Keratinocyte (primary cell): ENCODE measurements at regions not wholly inside any gene's neighbourhood (a gene's known extent, or its start where the extent isn't known, plus 50 kb on each side); places are given as distances from the start of the nearest gene placed in this dataset.

Source experiments
- DNase-seq: peaks from one replicate; pipeline ENCODE4 v3.0.0-alpha.2; 2011; ENCODE audit warnings: low read depth, missing footprints, low spot score
- FAIRE-seq: peaks from 2 replicates; lab custom pipeline; 2011; peaks lifted over from hg19 to GRCh38; lab: Jason Lieb, UNC
- H2AFZ ChIP-seq: 2 replicates; pipeline ENCODE4 v1.6.0; 2012; ENCODE audit warnings: low read length, control low read depth, inconsistent platforms; ENCODE audit not compliant: control insufficient read depth
- H3K27ac ChIP-seq: 2 replicates; pipeline ENCODE4 v1.5.1; 2011; ENCODE audit warnings: low read length; ENCODE audit not compliant: control insufficient read depth, insufficient read depth
- H3K27me3 ChIP-seq: 3 replicates; pipeline ENCODE4 v1.6.0; 2011; ENCODE audit warnings: low read length; ENCODE audit not compliant: control insufficient read depth, insufficient read depth; ENCODE audit errors: extremely low read depth
- H3K36me3 ChIP-seq, 2 experiments: 2 replicates in 1 of 2; 3 replicates in 1 of 2; pipeline ENCODE4 v1.5.1; 2011; ENCODE audit warnings: low read length in 2 of 2, mild to moderate bottlenecking in 1 of 2; ENCODE audit not compliant: control insufficient read depth in 2 of 2, insufficient read depth in 2 of 2; ENCODE audit errors: extremely low read depth in 1 of 2
- H3K4me1 ChIP-seq: 3 replicates; pipeline ENCODE4 v1.5.1; 2011; ENCODE audit warnings: low read length; ENCODE audit not compliant: control insufficient read depth, insufficient read depth; ENCODE audit errors: extremely low read depth
- H3K4me2 ChIP-seq: 3 replicates; pipeline ENCODE4 v1.6.0; 2011; ENCODE audit warnings: low read depth, low read length; ENCODE audit not compliant: control insufficient read depth, insufficient read depth; ENCODE audit errors: extremely low read depth
- H3K4me3 ChIP-seq, 3 experiments: fragments of 200-600 bp in 1 of 3; sonication (generic) in 1 of 3; 2 replicates in 2 of 3; 3 replicates in 1 of 3; pipeline ENCODE4 v1.5.1; 2011 to 2016; ENCODE audit warnings: low read length in 3 of 3, mild to moderate bottlenecking in 3 of 3, control low read depth in 2 of 3, inconsistent platforms in 1 of 3, low read depth in 1 of 3, mixed read lengths in 1 of 3, mixed run types in 1 of 3, moderate library complexity in 1 of 3; ENCODE audit not compliant: control insufficient read depth in 2 of 3, insufficient read depth in 2 of 3; ENCODE audit errors: extremely low read depth in 1 of 3
- H3K79me2 ChIP-seq: 2 replicates; pipeline ENCODE4 v1.6.0; 2012; ENCODE audit warnings: low read length; ENCODE audit not compliant: control insufficient read depth, insufficient read depth
- H3K9ac ChIP-seq: 3 replicates; pipeline ENCODE4 v1.6.0; 2011; ENCODE audit warnings: low read length; ENCODE audit not compliant: control insufficient read depth, insufficient read depth; ENCODE audit errors: extremely low read depth
- H3K9me1 ChIP-seq: 3 replicates; pipeline ENCODE4 v1.6.0; 2011; ENCODE audit warnings: low read length; ENCODE audit not compliant: control insufficient read depth, insufficient read depth; ENCODE audit errors: extremely low read depth
- H3K9me3 ChIP-seq: 2 replicates; pipeline ENCODE4 v1.5.1; 2012; ENCODE audit warnings: low read depth, low read length; ENCODE audit not compliant: control insufficient read depth
- H4K20me1 ChIP-seq: 3 replicates; pipeline ENCODE4 v1.6.0; 2011; ENCODE audit warnings: low read length; ENCODE audit not compliant: control insufficient read depth, insufficient read depth; ENCODE audit errors: extremely low read depth
- CTCF ChIP-seq, 3 experiments: IDR thresholded peaks in 1 of 3; conservative IDR thresholded peaks in 1 of 3; optimal IDR thresholded peaks in 1 of 3; 2 replicates in 2 of 3; 3 replicates in 1 of 3; pipeline versions ENCODE3 to v1.5.1; 2011; ENCODE audit warnings: low read length in 3 of 3, mild to moderate bottlenecking in 3 of 3, moderate library complexity in 2 of 3, control low read depth in 1 of 3, inconsistent platforms in 1 of 3; ENCODE audit not compliant: insufficient read depth in 2 of 3; ENCODE audit errors: extremely low read depth in 1 of 3
- EZH2 ChIP-seq: IDR thresholded peaks from one replicate; pipeline ENCODE4 v1.6.1; 2012; ENCODE audit warnings: inconsistent platforms, mild to moderate bottlenecking, low read length, moderate library complexity
- dilution Hi-C: fragments of 300-500 bp; cut with MboI; formaldehyde crosslinking; loops from one replicate; pipeline ENCODE4 v1.7.0; 2020; ENCODE audit warnings: low sequenced_read_pairs; ENCODE audit not compliant: extremely low pct_ligation_motif_present

GRCh38 chr10:36171556-36171952 lies 529.5 kb upstream of the FZD8 start:
- no peak for FAIRE-seq
- H3K27ac ChIP-seq = no peak overlapping the region

GRCh38 chr10:36170943-36171501 lies 528.9 kb upstream of the FZD8 start:
- Histone ChIP-seq H3K9me1 (no peaks in the 10 kb centered on the region), H3K79me2 (no peaks in the 10 kb centered on the region), H3K4me1 (no peaks in the 10 kb centered on the region), H2AFZ (no peak overlapping the region), H3K9ac (no peak overlapping the region), H3K9me3 (no peaks in the 10 kb centered on the region), H3K4me3 (no peak overlapping the region), H3K27ac (no peak overlapping the region), H3K4me2 (no peak overlapping the region), H4K20me1 (no peaks in the 10 kb centered on the region), H3K36me3 (no peaks in the 10 kb centered on the region), H3K27me3 (no peaks in the 10 kb centered on the region)
- FAIRE-seq = no peak
- TF ChIP-seq CTCF (optimal IDR thresholded peaks at IDR 0.05 in 1 of 3, IDR thresholded peaks at IDR 0.05 in 1 of 3, conservative IDR thresholded peaks at IDR 0.05 in 1 of 3; ENCODE audit: extremely low read depth in 1 of 3, insufficient read depth in 2 of 3, low read length in 3 of 3) (no peak), EZH2 (no peak)
- dilution Hi-C loops = no loop called here
- no peak for DNase-seq

More at GRCh38 chr10:36171556-36171952, 529.5 kb upstream of the FZD8 start:
- H3K27me3 ChIP-seq = no peaks in the 10 kb centered on the region
- no peak overlapping the region for H2AFZ ChIP-seq
- TF ChIP-seq CTCF (optimal IDR thresholded peaks at IDR 0.05 in 1 of 3, IDR thresholded peaks at IDR 0.05 in 1 of 3, conservative IDR thresholded peaks at IDR 0.05 in 1 of 3; ENCODE audit: extremely low read depth in 1 of 3, insufficient read depth in 2 of 3, low read length in 3 of 3) (no peak), EZH2 (no peak)
- dilution Hi-C loops = no loop called here
- H3K9me3 ChIP-seq = no peaks in the 10 kb centered on the region
- H3K9me1 ChIP-seq = no peaks in the 10 kb centered on the region
- H4K20me1 ChIP-seq = no peaks in the 10 kb centered on the region
- no peak overlapping the region for H3K9ac ChIP-seq
- no peak overlapping the region for H3K4me2 ChIP-seq
- H3K79me2 ChIP-seq = no peaks in the 10 kb centered on the region
- H3K36me3 ChIP-seq = no peaks in the 10 kb centered on the region
- no peak overlapping the region for H3K4me3 ChIP-seq
- DNase-seq = no peak
- H3K4me1 ChIP-seq = no peaks in the 10 kb centered on the region
